H1 (cell line): ENCODE measurements at regions not wholly inside any gene's neighbourhood (a gene's known extent, or its start where the extent isn't known, plus 50 kb on each side); places are given as distances from the start of the nearest gene placed in this dataset.

Source experiments
- CTCF ChIA-PET: fragments of 300-600 bp; sonication (Branson Sonifier 250); formaldehyde crosslinking; loops from one replicate; lab custom pipeline; 2021; ENCODE audit not compliant: partially characterized antibody; lab: Charles Lee
- POLR2A ChIA-PET: fragments of 300-600 bp; sonication (Branson Sonifier 250); formaldehyde crosslinking; loops from one replicate; lab custom pipeline; 2021; ENCODE audit warnings: inconsistent platforms; ENCODE audit not compliant: partially characterized antibody; lab: Charles Lee
- DNase-seq, 2 experiments: peaks; one replicate each; pipeline versions ENCODE4 v3.0.0 to v3.0.0-alpha.2; 2010 to 2022; ENCODE audit warnings: low spot score in 2 of 2, low read depth in 1 of 2, mixed read lengths in 1 of 2
- FAIRE-seq: peaks from 2 replicates; lab custom pipeline; 2011; peaks lifted over from hg19 to GRCh38; lab: Jason Lieb, UNC
- H2AFZ ChIP-seq: 2 replicates; pipeline ENCODE4 v1.8.1; 2012; ENCODE audit warnings: low read length, inconsistent platforms
- H2AK5ac ChIP-seq: 2 replicates; pipeline ENCODE4 v1.6.1; 2013; ENCODE audit warnings: low read depth, low read length
- H2BK120ac ChIP-seq: replicated peaks from 2 replicates; pipeline ENCODE3; 2013; ENCODE audit warnings: low read depth, low read length, inconsistent platforms
- H2BK12ac ChIP-seq: 2 replicates; pipeline ENCODE4 v1.6.1; 2013; ENCODE audit warnings: low read depth, low read length
- H2BK15ac ChIP-seq: 2 replicates; pipeline ENCODE4 v1.6.1; 2013; ENCODE audit warnings: low read length
- H2BK20ac ChIP-seq: 2 replicates; pipeline ENCODE4 v1.6.1; 2013; ENCODE audit warnings: low read length
- H2BK5ac ChIP-seq: 2 replicates; pipeline ENCODE4 v1.6.1; 2013; ENCODE audit warnings: low read depth, low read length
- H3K14ac ChIP-seq: 2 replicates; pipeline ENCODE4 v1.6.1; 2013; ENCODE audit warnings: inconsistent platforms; ENCODE audit not compliant: insufficient read length
- H3K18ac ChIP-seq: 2 replicates; pipeline ENCODE4 v1.6.1; 2013; ENCODE audit warnings: low read length; ENCODE audit errors: extremely low read depth
- H3K23ac ChIP-seq: 2 replicates; pipeline ENCODE4 v1.6.1; 2013; ENCODE audit warnings: inconsistent platforms; ENCODE audit not compliant: insufficient read length
- H3K23me2 ChIP-seq: 2 replicates; pipeline ENCODE4 v1.6.1; 2013; ENCODE audit warnings: low read depth, low read length
- H3K27ac ChIP-seq: 2 replicates; pipeline ENCODE4 v1.6.1; 2011; ENCODE audit warnings: low read depth, low read length, inconsistent platforms
- H3K27me3 ChIP-seq, 4 experiments: replicated peaks in 1 of 4; 1 replicate in 1 of 4; 2 replicates in 3 of 4; pipeline versions ENCODE4 v1.6.1 to v1.8.1; 2011 to 2013; ENCODE audit warnings: low read length in 3 of 4, mild to moderate bottlenecking in 3 of 4, inconsistent platforms in 2 of 4, mixed read lengths in 2 of 4, moderate library complexity in 1 of 4; ENCODE audit not compliant: control insufficient read depth in 3 of 4, insufficient read depth in 3 of 4; ENCODE audit errors: extremely low read depth in 1 of 4
- H3K36me3 ChIP-seq, 4 experiments: 2 replicates each; pipeline versions ENCODE4 v1.6.1 to v1.8.1; 2011 to 2013; ENCODE audit warnings: mild to moderate bottlenecking in 4 of 4, low read length in 3 of 4, moderate library complexity in 2 of 4, control low read depth in 1 of 4, inconsistent platforms in 1 of 4; ENCODE audit not compliant: insufficient read depth in 4 of 4, control insufficient read depth in 2 of 4
- H3K4ac ChIP-seq: replicated peaks from 2 replicates; pipeline ENCODE3; 2013; ENCODE audit warnings: low read length, low read depth, mixed read lengths, inconsistent platforms; ENCODE audit not compliant: insufficient read length
- H3K4me1 ChIP-seq, 4 experiments: replicated peaks in 1 of 4; 1 replicate in 1 of 4; 2 replicates in 3 of 4; pipeline versions ENCODE4 v1.6.1 to v1.8.1; 2011 to 2013; ENCODE audit warnings: low read length in 3 of 4, inconsistent platforms in 2 of 4, mixed read lengths in 1 of 4; ENCODE audit not compliant: insufficient read depth in 4 of 4, control insufficient read depth in 3 of 4
- H3K4me2 ChIP-seq, 2 experiments: 2 replicates each; pipeline versions ENCODE4 v1.6.1 to v1.8.1; 2011 to 2013; ENCODE audit warnings: low read depth in 2 of 2, low read length in 2 of 2, control low read depth in 1 of 2, inconsistent platforms in 1 of 2, mild to moderate bottlenecking in 1 of 2; ENCODE audit not compliant: insufficient read depth in 1 of 2
- H3K4me3 ChIP-seq, 4 experiments: fragments of 200-600, 300-600 bp in 1 of 4; sonication (generic), shearing (Covaris generic), sonication (Bioruptor Twin) in 1 of 4; 2 replicates each; pipeline versions ENCODE4 v1.5.1 to v1.8.1; 2011 to 2016; ENCODE audit warnings: low read length in 4 of 4, low read depth in 3 of 4, control low read depth in 2 of 4, inconsistent platforms in 2 of 4, mild to moderate bottlenecking in 2 of 4, mixed read lengths in 1 of 4, moderate library complexity in 1 of 4; ENCODE audit not compliant: insufficient read depth in 2 of 4; ENCODE audit errors: extremely low read depth in 1 of 4
- H3K56ac ChIP-seq: replicated peaks from 2 replicates; pipeline ENCODE3; 2013; ENCODE audit warnings: low read depth, mild to moderate bottlenecking, mixed read lengths, low read length, inconsistent platforms; ENCODE audit not compliant: insufficient read length
- H3K79me1 ChIP-seq: 2 replicates; pipeline ENCODE4 v1.6.1; 2013; ENCODE audit warnings: low read depth, low read length, control low read depth
- H3K79me2 ChIP-seq, 2 experiments: 2 replicates each; pipeline versions ENCODE4 v1.6.1 to v1.8.1; 2012 to 2013; ENCODE audit warnings: low read length in 2 of 2, mild to moderate bottlenecking in 2 of 2, inconsistent platforms in 1 of 2; ENCODE audit not compliant: insufficient read depth in 2 of 2, control insufficient read depth in 1 of 2
- H3K9ac ChIP-seq, 4 experiments: replicated peaks in 1 of 4; 1 replicate in 1 of 4; 2 replicates in 3 of 4; pipeline versions ENCODE4 v1.6.1 to v1.8.1; 2011 to 2013; ENCODE audit warnings: low read depth in 3 of 4, low read length in 3 of 4, control low read depth in 2 of 4, mild to moderate bottlenecking in 2 of 4, moderate library complexity in 2 of 4, inconsistent platforms in 1 of 4; ENCODE audit errors: extremely low read depth in 1 of 4
- H3K9me3 ChIP-seq, 2 experiments: 2 replicates each; pipeline versions ENCODE4 v1.6.1 to v1.8.1; 2012 to 2013; ENCODE audit warnings: mild to moderate bottlenecking in 2 of 2, moderate library complexity in 2 of 2, control low read depth in 1 of 2, inconsistent platforms in 1 of 2, low read depth in 1 of 2, low read length in 1 of 2, mixed read lengths in 1 of 2; ENCODE audit not compliant: insufficient read depth in 2 of 2
- H4K20me1 ChIP-seq, 2 experiments: replicated peaks in 1 of 2; 2 replicates each; pipeline versions ENCODE3 to v1.8.1; 2011 to 2013; ENCODE audit warnings: inconsistent platforms in 2 of 2, low read length in 2 of 2, mild to moderate bottlenecking in 1 of 2; ENCODE audit not compliant: insufficient read depth in 2 of 2, control insufficient read depth in 1 of 2
- H4K5ac ChIP-seq: 2 replicates; pipeline ENCODE4 v1.6.1; 2013; ENCODE audit warnings: low read length, low read depth, mixed read lengths, inconsistent platforms; ENCODE audit not compliant: insufficient read length
- H4K8ac ChIP-seq: 2 replicates; pipeline ENCODE4 v1.8.0; 2013; ENCODE audit warnings: mild to moderate bottlenecking, moderate library complexity, low read length, inconsistent platforms; ENCODE audit not compliant: insufficient read depth; ENCODE audit errors: extremely low read depth
- H4K91ac ChIP-seq: replicated peaks from 2 replicates; pipeline ENCODE3; 2013; ENCODE audit warnings: low read length, mixed read lengths, inconsistent platforms; ENCODE audit not compliant: insufficient read length
- GABPA ChIP-seq: IDR thresholded peaks from 2 replicates; pipeline ENCODE4 v1.6.1; 2011; ENCODE audit warnings: mild to moderate bottlenecking, low read length, moderate library complexity, borderline replicate concordance; ENCODE audit not compliant: insufficient read depth
- WGBS, 2 experiments: shearing (Covaris generic) in 1 of 2; methylation state at CpG; one replicate each; pipeline versions ENCODE4 v1.1.6 to v1.1.7; 2013 to 2015; ENCODE audit warnings: low lambda C conversion rate in 2 of 2, mixed read lengths in 2 of 2, inconsistent platforms in 1 of 2, low coverage in 1 of 2, missing lambda C conversion rate in 1 of 2; ENCODE audit not compliant: insufficient replicate concordance in 2 of 2, insufficient coverage in 1 of 2, insufficient read length in 1 of 2; ENCODE audit errors: extremely low coverage in 1 of 2, missing lambda C conversion rate in 1 of 2; 5-methylcytosine and 5-hydroxymethylcytosine counted together

DNA sequence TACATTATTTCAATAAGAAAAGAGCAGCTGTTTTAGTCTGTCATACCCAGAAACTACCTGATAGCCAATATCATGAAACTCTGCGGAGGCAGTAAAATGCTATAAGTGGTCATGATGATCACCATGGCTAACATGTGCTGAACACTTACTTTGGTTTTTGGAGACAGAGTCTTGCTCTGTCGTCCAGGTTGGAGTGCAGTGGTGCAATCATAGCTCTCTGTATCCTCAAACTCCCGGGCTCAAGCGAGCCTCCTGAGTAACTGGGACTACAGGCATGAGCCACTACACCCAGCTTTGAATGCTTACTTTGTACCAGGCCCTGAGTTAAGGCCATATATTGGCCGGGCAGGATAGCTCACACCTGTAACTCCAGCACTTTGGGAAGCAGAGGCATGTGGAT, 101.2 kb upstream of the DHX40 start:
- no peak overlapping the region for H3K4ac ChIP-seq
- no peak overlapping the region for H3K9ac ChIP-seq
- H4K20me1 ChIP-seq = peaks cover 0 to 1% of the 10 kb centered on the region in 2 experiments
- no peak overlapping the region for H3K4me2 ChIP-seq
- H3K4me3 ChIP-seq = no peak overlapping the region
- ChIA-PET CTCF (interaction anchor here (0.8 to 3.9 kb wide), 8 partner anchors 9 to 153 kb away, joined by 3 to 15 read pairs (median 5); no protein-coding TSS in a partner anchor), POLR2A (no interaction called here)
- no peaks in the 10 kb centered on the region for H3K4me1 ChIP-seq
- no peaks in the 10 kb centered on the region for H3K79me1 ChIP-seq
- no peak overlapping the region for H2AFZ ChIP-seq
- DNase-seq (no peak), FAIRE-seq (no peak)
- H3K27me3 ChIP-seq = no peaks in the 10 kb centered on the region
- H3K79me2 ChIP-seq = no peaks in the 10 kb centered on the region
- H4K5ac ChIP-seq = no peak overlapping the region
- no peak overlapping the region for H2BK5ac ChIP-seq
- no peak overlapping the region for H2BK120ac ChIP-seq
- 88% methylated on average over 5 of the region's 5 CpGs; no CpG with 5 or more reads in 1 of the 2 experiments for WGBS, 2 experiments
- no peak overlapping the region for H2BK12ac ChIP-seq
- no peak overlapping the region for H2BK15ac ChIP-seq
- H4K8ac ChIP-seq = no peak overlapping the region
- H4K91ac ChIP-seq = no peak overlapping the region
- no peaks in the 10 kb centered on the region for H3K36me3 ChIP-seq
- H3K18ac ChIP-seq = no peak overlapping the region
- no peak overlapping the region for H2AK5ac ChIP-seq
- H3K23me2 ChIP-seq = peaks cover 1% of the 10 kb centered on the region; the same call in 1 of the 2 replicates
- H3K23ac ChIP-seq = no peak overlapping the region
- no peak overlapping the region for H3K56ac ChIP-seq
- no peaks in the 10 kb centered on the region for H3K9me3 ChIP-seq
- H3K14ac ChIP-seq = no peak overlapping the region
- H3K27ac ChIP-seq = no peak overlapping the region
- H2BK20ac ChIP-seq = no peak overlapping the region
- no peak for TF ChIP-seq GABPA
